SK-N-SH treated with all-trans-retinoic acid at 6 μM for 48 hours (cell line): ENCODE measurements at regions not wholly inside any gene's neighbourhood (a gene's known extent, or its start where the extent isn't known, plus 50 kb on each side); places are given as distances from the start of the nearest gene placed in this dataset.

Source experiments
- ATAC-seq: fragments of 200-7000 bp; cut with Tn5 transposase; 3 replicates; pipeline ENCODE4 v1.9.1; 2020; ENCODE audit warnings: mild to moderate bottlenecking, moderate library complexity
- ARNTL ChIP-seq: fragments of 450-650 bp; formaldehyde crosslinking; IDR thresholded peaks from 2 replicates; pipeline ENCODE4 v1.5.0; 2020; ENCODE audit warnings: low read depth, mild to moderate bottlenecking, moderate library complexity, borderline replicate concordance
- BACH2 ChIP-seq: fragments of 250-450 bp; sonication (Bioruptor Pico); IDR thresholded peaks from 2 replicates; pipeline ENCODE4 v1.9.0; 2021; ENCODE audit warnings: mild to moderate bottlenecking, borderline replicate concordance
- CREB5 ChIP-seq: fragments of 250-450 bp; sonication (Bioruptor Pico); IDR thresholded peaks from 2 replicates; pipeline ENCODE4 v1.5.1; 2020; ENCODE audit warnings: low read depth, mild to moderate bottlenecking, moderate library complexity
- CSDC2 ChIP-seq: fragments of 250-450 bp; sonication (Bioruptor Pico); IDR thresholded peaks from 2 replicates; pipeline ENCODE4 v1.5.0; 2020; ENCODE audit warnings: mild to moderate bottlenecking, moderate library complexity
- ESRRG ChIP-seq: fragments of 250-450 bp; sonication (Bioruptor Pico); IDR thresholded peaks from 2 replicates; pipeline ENCODE4 v1.6.1; 2021; ENCODE audit warnings: mild to moderate bottlenecking
- GLIS3 ChIP-seq: fragments of 250-450 bp; sonication (Bioruptor Pico); IDR thresholded peaks from 2 replicates; pipeline ENCODE4 v1.5.0; 2020; ENCODE audit warnings: mild to moderate bottlenecking, moderate library complexity
- ISL1 ChIP-seq: fragments of 250-450 bp; sonication (Bioruptor Pico); IDR thresholded peaks from 2 replicates; pipeline ENCODE4 v2.1.2; 2022; ENCODE audit warnings: mild to moderate bottlenecking, moderate library complexity
- PATZ1 ChIP-seq: fragments of 250-450 bp; sonication (Bioruptor Pico); IDR thresholded peaks from 2 replicates; pipeline ENCODE4 v1.8.0; 2020; ENCODE audit warnings: mild to moderate bottlenecking, moderate library complexity, borderline replicate concordance
- PPARA ChIP-seq: fragments of 250-450 bp; sonication (Bioruptor Pico); IDR thresholded peaks from 2 replicates; pipeline ENCODE4 v1.5.0; 2020; ENCODE audit warnings: mild to moderate bottlenecking, borderline replicate concordance
- RARB ChIP-seq: fragments of 250-450 bp; sonication (Bioruptor Pico); IDR thresholded peaks from 2 replicates; pipeline ENCODE4 v1.8.0; 2021; ENCODE audit warnings: mild to moderate bottlenecking, moderate library complexity
- SNAI2 ChIP-seq: fragments of 250-450 bp; sonication (Bioruptor Pico); IDR thresholded peaks from 2 replicates; pipeline ENCODE4 v1.5.0; 2020; ENCODE audit warnings: mild to moderate bottlenecking, moderate library complexity
- TCF4 ChIP-seq: fragments of 250-450 bp; sonication (Bioruptor Pico); IDR thresholded peaks from 2 replicates; pipeline ENCODE4 v1.8.0; 2021; ENCODE audit warnings: mild to moderate bottlenecking, moderate library complexity, borderline replicate concordance
- TOX ChIP-seq: fragments of 250-450 bp; sonication (Bioruptor Pico); IDR thresholded peaks from 2 replicates; pipeline ENCODE4 v1.8.0; 2021; ENCODE audit warnings: mild to moderate bottlenecking, moderate library complexity, borderline replicate concordance
- ZC3H10 ChIP-seq: fragments of 250-450 bp; sonication (Bioruptor Pico); IDR thresholded peaks from 2 replicates; pipeline ENCODE4 v1.5.1; 2021; ENCODE audit warnings: mild to moderate bottlenecking, moderate library complexity
- ZFP3 ChIP-seq: fragments of 250-450 bp; sonication (Bioruptor Pico); IDR thresholded peaks from 2 replicates; pipeline ENCODE4 v1.5.0; 2020; ENCODE audit warnings: mild to moderate bottlenecking, moderate library complexity
- ZFP30 ChIP-seq: fragments of 450-650 bp; formaldehyde crosslinking; IDR thresholded peaks from 2 replicates; pipeline ENCODE4 v1.5.0; 2022; ENCODE audit warnings: mild to moderate bottlenecking, moderate library complexity
- ZNF565 ChIP-seq: fragments of 450-650 bp; formaldehyde crosslinking; conservative IDR thresholded peaks from 2 replicates; pipeline ENCODE4 v1.5.0; 2020; ENCODE audit warnings: low read depth, mild to moderate bottlenecking, moderate library complexity
- ZNF8 ChIP-seq: fragments of 450-650 bp; formaldehyde crosslinking; IDR thresholded peaks from 2 replicates; pipeline ENCODE4 v1.5.0; 2020; ENCODE audit warnings: mild to moderate bottlenecking, moderate library complexity
- TF ChIP-seq, protein P1 (sequence below): fragments of 250-450 bp; sonication (Bioruptor Pico); IDR thresholded peaks from 2 replicates; pipeline ENCODE4 v1.5.1; 2021; ENCODE audit warnings: mild to moderate bottlenecking, moderate library complexity
- TF ChIP-seq, protein P2 (sequence below): fragments of 250-450 bp; sonication (Bioruptor Pico); IDR thresholded peaks from 2 replicates; pipeline ENCODE4 v1.8.0; 2021; ENCODE audit warnings: low read depth, mild to moderate bottlenecking, moderate library complexity, borderline replicate concordance
- TF ChIP-seq, protein P3 (sequence below): fragments of 250-450 bp; sonication (Bioruptor Pico); IDR thresholded peaks from 2 replicates; pipeline ENCODE4 v1.5.0; 2020; ENCODE audit warnings: mild to moderate bottlenecking, moderate library complexity

GRCh38 chr3:74066456-74066855 lies 441.7 kb upstream of the PDZRN3 start:
- no peak for TF ChIP-seq GLIS3 (CRISPR knock-in tag)
- ATAC-seq, result no peak

GRCh38 chr3:74059923-74060600 lies 435.3 kb upstream of the PDZRN3 start:
- no peak for ATAC-seq
- TF ChIP-seq ARNTL (no peak), ISL1 (no peak), PPARA (CRISPR knock-in tag) (no peak), CREB5 (CRISPR knock-in tag) (no peak), ZNF565 (CRISPR knock-in tag) (no peak), ZC3H10 (CRISPR knock-in tag) (no peak), BACH2 (CRISPR knock-in tag) (no peak), SNAI2 (CRISPR knock-in tag) (no peak), ZFP30 (no peak), ESRRG (no peak), PATZ1 (CRISPR knock-in tag) (no peak), ZFP3 (no peak)
- TF ChIP-seq, protein P1, sequence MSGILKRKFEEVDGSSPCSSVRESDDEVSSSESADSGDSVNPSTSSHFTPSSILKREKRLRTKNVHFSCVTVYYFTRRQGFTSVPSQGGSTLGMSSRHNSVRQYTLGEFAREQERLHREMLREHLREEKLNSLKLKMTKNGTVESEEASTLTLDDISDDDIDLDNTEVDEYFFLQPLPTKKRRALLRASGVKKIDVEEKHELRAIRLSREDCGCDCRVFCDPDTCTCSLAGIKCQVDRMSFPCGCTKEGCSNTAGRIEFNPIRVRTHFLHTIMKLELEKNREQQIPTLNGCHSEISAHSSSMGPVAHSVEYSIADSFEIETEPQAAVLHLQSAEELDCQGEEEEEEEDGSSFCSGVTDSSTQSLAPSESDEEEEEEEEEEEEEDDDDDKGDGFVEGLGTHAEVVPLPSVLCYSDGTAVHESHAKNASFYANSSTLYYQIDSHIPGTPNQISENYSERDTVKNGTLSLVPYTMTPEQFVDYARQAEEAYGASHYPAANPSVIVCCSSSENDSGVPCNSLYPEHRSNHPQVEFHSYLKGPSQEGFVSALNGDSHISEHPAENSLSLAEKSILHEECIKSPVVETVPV (CRISPR knock-in tag), result no peak
- TF ChIP-seq, protein P2, sequence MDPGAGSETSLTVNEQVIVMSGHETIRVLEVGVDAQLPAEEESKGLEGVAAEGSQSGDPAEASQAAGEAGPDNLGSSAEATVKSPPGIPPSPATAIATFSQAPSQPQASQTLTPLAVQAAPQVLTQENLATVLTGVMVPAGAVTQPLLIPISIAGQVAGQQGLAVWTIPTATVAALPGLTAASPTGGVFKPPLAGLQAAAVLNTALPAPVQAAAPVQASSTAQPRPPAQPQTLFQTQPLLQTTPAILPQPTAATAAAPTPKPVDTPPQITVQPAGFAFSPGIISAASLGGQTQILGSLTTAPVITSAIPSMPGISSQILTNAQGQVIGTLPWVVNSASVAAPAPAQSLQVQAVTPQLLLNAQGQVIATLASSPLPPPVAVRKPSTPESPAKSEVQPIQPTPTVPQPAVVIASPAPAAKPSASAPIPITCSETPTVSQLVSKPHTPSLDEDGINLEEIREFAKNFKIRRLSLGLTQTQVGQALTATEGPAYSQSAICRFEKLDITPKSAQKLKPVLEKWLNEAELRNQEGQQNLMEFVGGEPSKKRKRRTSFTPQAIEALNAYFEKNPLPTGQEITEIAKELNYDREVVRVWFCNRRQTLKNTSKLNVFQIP (CRISPR knock-in tag), result no peak
- TF ChIP-seq, all 23 proteins: peak for 0

DNA sequence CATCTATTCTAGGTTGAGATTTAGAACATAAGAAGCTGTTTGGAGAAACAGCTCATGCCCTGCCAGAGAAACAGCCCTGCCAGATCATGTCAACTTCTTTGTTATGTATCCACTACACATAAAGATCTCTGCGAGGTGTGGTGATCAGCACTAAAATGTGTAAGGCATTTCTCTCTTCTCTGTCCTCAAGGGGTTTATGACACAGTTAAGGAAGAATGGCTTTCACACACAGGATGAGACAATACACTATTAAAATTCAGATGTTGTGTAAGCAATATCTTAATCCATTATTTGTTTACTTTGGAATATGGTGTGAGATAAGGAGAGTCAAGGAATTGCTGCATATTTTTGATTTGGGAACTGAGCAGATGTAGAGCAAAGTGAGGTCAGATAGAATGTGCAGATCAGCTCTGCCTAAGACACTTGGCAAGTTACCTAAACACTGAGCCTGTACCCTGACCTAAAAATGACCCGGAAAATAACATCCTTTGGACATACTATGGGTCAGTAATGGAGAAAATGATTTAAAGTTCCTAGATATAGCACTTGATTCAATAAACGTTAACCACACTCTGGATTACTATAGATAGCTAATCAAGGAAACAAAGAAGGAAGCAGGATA lies 434.7 kb upstream of the PDZRN3 start:
- no peak for TF ChIP-seq BACH2 (CRISPR knock-in tag)
- TF ChIP-seq PPARA (CRISPR knock-in tag), result no peak
- no peak for TF ChIP-seq CSDC2 (CRISPR knock-in tag)
- TF ChIP-seq TCF4 (CRISPR knock-in tag), result no peak
- no peak for TF ChIP-seq ZFP30
- TF ChIP-seq ISL1, result no peak
- TF ChIP-seq RARB, result no peak
- TF ChIP-seq, protein P2 (CRISPR knock-in tag), result no peak
- TF ChIP-seq TOX (CRISPR knock-in tag), result no peak
- TF ChIP-seq ZNF8, result no peak
- TF ChIP-seq GLIS3 (CRISPR knock-in tag), result no peak
- TF ChIP-seq, protein P3, sequence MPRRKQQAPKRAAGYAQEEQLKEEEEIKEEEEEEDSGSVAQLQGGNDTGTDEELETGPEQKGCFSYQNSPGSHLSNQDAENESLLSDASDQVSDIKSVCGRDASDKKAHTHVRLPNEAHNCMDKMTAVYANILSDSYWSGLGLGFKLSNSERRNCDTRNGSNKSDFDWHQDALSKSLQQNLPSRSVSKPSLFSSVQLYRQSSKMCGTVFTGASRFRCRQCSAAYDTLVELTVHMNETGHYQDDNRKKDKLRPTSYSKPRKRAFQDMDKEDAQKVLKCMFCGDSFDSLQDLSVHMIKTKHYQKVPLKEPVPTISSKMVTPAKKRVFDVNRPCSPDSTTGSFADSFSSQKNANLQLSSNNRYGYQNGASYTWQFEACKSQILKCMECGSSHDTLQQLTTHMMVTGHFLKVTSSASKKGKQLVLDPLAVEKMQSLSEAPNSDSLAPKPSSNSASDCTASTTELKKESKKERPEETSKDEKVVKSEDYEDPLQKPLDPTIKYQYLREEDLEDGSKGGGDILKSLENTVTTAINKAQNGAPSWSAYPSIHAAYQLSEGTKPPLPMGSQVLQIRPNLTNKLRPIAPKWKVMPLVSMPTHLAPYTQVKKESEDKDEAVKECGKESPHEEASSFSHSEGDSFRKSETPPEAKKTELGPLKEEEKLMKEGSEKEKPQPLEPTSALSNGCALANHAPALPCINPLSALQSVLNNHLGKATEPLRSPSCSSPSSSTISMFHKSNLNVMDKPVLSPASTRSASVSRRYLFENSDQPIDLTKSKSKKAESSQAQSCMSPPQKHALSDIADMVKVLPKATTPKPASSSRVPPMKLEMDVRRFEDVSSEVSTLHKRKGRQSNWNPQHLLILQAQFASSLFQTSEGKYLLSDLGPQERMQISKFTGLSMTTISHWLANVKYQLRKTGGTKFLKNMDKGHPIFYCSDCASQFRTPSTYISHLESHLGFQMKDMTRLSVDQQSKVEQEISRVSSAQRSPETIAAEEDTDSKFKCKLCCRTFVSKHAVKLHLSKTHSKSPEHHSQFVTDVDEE (CRISPR knock-in tag), result no peak
- TF ChIP-seq, protein P1 (CRISPR knock-in tag), result no peak
- TF ChIP-seq ZNF565 (CRISPR knock-in tag), result no peak
- no peak for TF ChIP-seq PATZ1 (CRISPR knock-in tag)
- ATAC-seq, result no peak
